WERI-Rb-1 (cell line): ENCODE measurements at regions not wholly inside any gene's neighbourhood (a gene's known extent, or its start where the extent isn't known, plus 50 kb on each side); places are given as distances from the start of the nearest gene placed in this dataset.

Experiments
- DNase-seq: peaks from one replicate; pipeline ENCODE4 v3.0.0-alpha.2; 2020
- H3K27ac ChIP-seq: fragments of 250-450 bp; sonication (Bioruptor Pico); 2 replicates; pipeline ENCODE4 v1.5.1; 2020; ENCODE audit warnings: mild to moderate bottlenecking, moderate library complexity
- H3K27me3 ChIP-seq: fragments of 250-450 bp; sonication (Bioruptor Pico); 2 replicates; pipeline ENCODE4 v1.5.1; 2021; ENCODE audit warnings: mild to moderate bottlenecking, low read depth, moderate library complexity; ENCODE audit not compliant: insufficient read depth, severe bottlenecking
- H3K36me3 ChIP-seq: fragments of 250-450 bp; sonication (Bioruptor Pico); 2 replicates; pipeline ENCODE4 v1.5.1; 2020; ENCODE audit warnings: mild to moderate bottlenecking, moderate library complexity
- H3K4me3 ChIP-seq: 2 replicates; pipeline ENCODE4 v1.5.1; 2011; ENCODE audit warnings: low read depth, mild to moderate bottlenecking, control low read depth, low read length
- H3K9me3 ChIP-seq: fragments of 250-450 bp; sonication (Bioruptor Pico); 2 replicates; pipeline ENCODE4 v1.5.1; 2021; ENCODE audit warnings: mild to moderate bottlenecking, moderate library complexity; ENCODE audit not compliant: severe bottlenecking
- TF ChIP-seq, protein P1 (sequence below): IDR thresholded peaks from 2 replicates; pipeline ENCODE4 v1.5.1; 2011; ENCODE audit warnings: low read depth, mild to moderate bottlenecking, control low read depth, inconsistent platforms, low read length

DNA sequence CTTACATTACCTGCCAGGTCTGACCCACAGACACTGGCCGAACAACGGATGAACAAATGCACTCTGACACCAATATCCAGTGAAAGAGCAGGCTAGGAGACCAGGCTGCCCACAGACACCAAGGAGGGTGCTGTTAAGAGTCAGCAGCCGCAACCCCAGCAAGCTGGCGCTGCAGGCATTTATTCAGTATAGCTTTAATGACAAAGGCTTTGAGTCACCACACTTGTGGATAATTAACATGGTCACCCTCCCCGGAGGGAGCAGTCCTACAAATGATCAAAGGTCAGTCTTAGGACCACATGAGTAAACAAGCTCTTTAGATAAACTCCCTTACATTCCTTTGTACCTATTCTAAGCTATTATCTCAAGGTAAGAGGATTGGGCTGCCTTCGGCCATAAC lies 368.5 kb upstream of the GRID2 start:
- Histone ChIP-seq H3K27me3 (no peaks in the 10 kb centered on the region), H3K9me3 (no peaks in the 10 kb centered on the region), H3K36me3 (no peaks in the 10 kb centered on the region), H3K27ac (no peak overlapping the region), H3K4me3 (no peak overlapping the region)
- no peak for DNase-seq
- TF ChIP-seq, protein P1, sequence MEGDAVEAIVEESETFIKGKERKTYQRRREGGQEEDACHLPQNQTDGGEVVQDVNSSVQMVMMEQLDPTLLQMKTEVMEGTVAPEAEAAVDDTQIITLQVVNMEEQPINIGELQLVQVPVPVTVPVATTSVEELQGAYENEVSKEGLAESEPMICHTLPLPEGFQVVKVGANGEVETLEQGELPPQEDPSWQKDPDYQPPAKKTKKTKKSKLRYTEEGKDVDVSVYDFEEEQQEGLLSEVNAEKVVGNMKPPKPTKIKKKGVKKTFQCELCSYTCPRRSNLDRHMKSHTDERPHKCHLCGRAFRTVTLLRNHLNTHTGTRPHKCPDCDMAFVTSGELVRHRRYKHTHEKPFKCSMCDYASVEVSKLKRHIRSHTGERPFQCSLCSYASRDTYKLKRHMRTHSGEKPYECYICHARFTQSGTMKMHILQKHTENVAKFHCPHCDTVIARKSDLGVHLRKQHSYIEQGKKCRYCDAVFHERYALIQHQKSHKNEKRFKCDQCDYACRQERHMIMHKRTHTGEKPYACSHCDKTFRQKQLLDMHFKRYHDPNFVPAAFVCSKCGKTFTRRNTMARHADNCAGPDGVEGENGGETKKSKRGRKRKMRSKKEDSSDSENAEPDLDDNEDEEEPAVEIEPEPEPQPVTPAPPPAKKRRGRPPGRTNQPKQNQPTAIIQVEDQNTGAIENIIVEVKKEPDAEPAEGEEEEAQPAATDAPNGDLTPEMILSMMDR = no peak

DNA sequence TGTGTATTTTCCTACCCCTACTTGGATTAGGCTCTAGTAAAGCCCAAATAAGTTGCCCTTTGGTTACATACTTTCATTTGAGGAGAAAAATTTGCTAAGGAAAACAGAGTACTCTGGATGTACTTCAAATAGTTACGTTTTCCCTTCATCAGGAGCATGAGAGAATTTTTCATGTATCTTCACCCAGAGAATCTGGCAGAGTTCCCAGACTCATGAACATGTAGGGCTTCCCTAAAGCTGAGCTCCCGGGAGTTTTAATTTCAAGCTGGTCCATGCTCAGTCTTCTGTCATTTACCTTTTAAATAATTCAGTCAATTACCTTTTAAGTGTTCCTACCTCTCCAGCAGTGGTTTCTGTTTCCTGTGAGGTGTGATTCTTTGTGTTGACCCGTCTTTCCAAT lies 367.5 kb upstream of the GRID2 start:
- TF ChIP-seq, protein P1 = no peak
- no peaks in the 10 kb centered on the region for H3K36me3 ChIP-seq
- H3K9me3 ChIP-seq = no peaks in the 10 kb centered on the region
- no peak for DNase-seq
- H3K4me3 ChIP-seq = no peak overlapping the region
- H3K27me3 ChIP-seq = no peaks in the 10 kb centered on the region
- H3K27ac ChIP-seq = no peak overlapping the region

DNA sequence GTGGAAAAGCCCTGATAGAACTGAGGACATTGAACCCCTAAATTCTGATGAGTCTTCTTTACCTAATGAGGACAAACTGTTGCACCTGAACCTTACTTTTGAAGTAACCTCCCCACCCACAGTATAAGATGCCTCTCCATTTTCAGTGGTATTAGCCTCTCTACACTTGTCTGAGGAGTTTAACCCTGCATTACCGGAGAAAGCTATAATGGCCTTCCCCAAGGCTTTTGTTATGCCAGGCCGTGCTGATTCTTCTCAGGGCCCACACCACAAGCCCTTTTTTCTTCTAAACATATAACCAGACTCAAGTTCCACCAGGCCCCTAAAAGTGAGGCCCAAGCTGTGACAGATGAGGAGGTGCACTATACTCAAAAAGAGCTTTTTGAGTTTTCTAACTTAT lies 345.8 kb upstream of the GRID2 start:
- H3K27ac ChIP-seq = no peak overlapping the region
- TF ChIP-seq, protein P1 = no peak

DNA sequence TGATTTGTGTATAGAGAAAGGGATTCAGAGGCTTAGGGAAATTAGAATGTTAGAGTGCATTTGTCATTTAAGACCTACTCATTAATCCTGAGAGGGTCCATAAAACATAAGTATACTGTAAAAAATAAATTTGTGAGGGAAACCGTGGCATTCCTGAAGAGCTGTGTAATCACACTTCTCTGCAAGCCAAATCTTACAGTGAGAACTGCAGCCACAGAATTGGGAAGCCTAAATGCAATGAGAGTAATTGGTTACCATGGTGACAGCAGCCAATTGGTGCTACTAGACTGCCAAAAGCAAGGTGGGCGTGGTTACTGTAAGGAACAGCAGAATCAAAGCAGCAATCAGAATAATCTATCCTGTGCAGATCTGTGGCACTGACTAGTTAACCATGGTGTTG lies 345.2 kb upstream of the GRID2 start:
- no peaks in the 10 kb centered on the region for H3K27me3 ChIP-seq
- no peaks in the 10 kb centered on the region for H3K36me3 ChIP-seq
- TF ChIP-seq, protein P1 = no peak
- H3K4me3 ChIP-seq = no peak overlapping the region
- DNase-seq = no peak
- no peaks in the 10 kb centered on the region for H3K9me3 ChIP-seq
- no peak overlapping the region for H3K27ac ChIP-seq

More for the DNA sequence above, 345.8 kb upstream of the GRID2 start:
- Histone ChIP-seq H3K36me3 (no peaks in the 10 kb centered on the region), H3K4me3 (no peak overlapping the region), H3K27me3 (no peaks in the 10 kb centered on the region), H3K9me3 (no peaks in the 10 kb centered on the region)
- DNase-seq = no peak

DNA sequence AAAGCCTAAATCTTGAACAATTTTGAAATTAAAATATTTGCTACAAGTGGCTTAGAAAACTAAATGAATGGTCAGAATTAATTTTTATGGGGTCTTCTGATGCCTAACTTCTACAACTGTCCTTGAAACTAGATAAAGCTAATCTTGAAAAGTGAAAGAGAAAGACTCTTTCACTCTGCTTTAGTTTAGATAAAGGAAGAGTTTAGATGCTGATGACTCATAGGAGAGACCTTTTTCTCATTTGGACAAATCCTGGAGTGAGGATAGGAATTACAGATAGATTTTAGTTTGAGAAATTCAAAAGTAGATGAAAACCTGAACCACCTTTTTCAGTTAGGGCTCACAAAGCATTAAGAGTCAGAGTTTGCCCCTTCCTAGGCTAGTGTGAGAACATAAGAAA lies 342.3 kb upstream of the GRID2 start:
- Histone ChIP-seq H3K4me3 (no peak overlapping the region), H3K27ac (no peak overlapping the region), H3K27me3 (no peaks in the 10 kb centered on the region), H3K36me3 (no peaks in the 10 kb centered on the region), H3K9me3 (no peaks in the 10 kb centered on the region)
- TF ChIP-seq, protein P1 = no peak
- DNase-seq = no peak

DNA sequence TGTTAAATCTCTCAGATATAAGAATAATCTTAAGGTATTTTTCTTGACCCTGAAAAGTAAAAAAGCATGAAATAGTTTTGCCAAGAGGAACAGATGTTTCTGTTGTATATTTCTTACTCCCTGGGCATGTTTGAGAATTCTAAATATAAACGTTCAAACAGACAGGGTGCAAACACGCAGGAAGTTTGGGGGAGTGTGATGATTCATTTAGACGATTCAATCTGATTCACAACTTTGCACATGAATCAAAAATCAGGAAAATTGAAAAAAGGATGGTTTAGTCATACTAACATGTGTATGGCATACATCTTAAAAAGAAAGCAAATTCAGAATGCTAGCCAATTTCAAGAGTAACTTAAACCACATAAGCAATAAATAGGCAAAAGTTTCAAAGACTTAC lies 340.3 kb upstream of the GRID2 start:
- TF ChIP-seq, protein P1 = no peak
- Histone ChIP-seq H3K4me3 (no peak overlapping the region), H3K9me3 (no peaks in the 10 kb centered on the region), H3K27me3 (no peaks in the 10 kb centered on the region), H3K27ac (no peak overlapping the region), H3K36me3 (no peaks in the 10 kb centered on the region)
- no peak for DNase-seq
